B cell (primary cell): ENCODE measurements at regions not wholly inside any gene's neighbourhood (a gene's known extent, or its start where the extent isn't known, plus 50 kb on each side); places are given as distances from the start of the nearest gene placed in this dataset.

Source experiments
- ATAC-seq: fragments of 200-7000 bp; cut with Tn5 transposase; one replicate; pipeline ENCODE4 v1.10.0; 2021; ENCODE audit warnings: low read depth, mild to moderate bottlenecking, moderate number of reproducible peaks, moderate library complexity
- CTCF ChIA-PET: fragments of 350-600 bp; sonication (Branson Sonifier 250); formaldehyde crosslinking; loops from one replicate; lab custom pipeline; 2021; ENCODE audit warnings: antibody characterized with exemption, inconsistent platforms; lab: Charles Lee
- POLR2A ChIA-PET: fragments of 350-600 bp; sonication (Branson Sonifier 250); formaldehyde crosslinking; loops from one replicate; lab custom pipeline; 2021; ENCODE audit warnings: antibody characterized with exemption; lab: Charles Lee
- DNase-seq: peaks from one replicate; pipeline ENCODE4 v3.0.0; 2013
- H2AFZ ChIP-seq: 2 replicates; pipeline ENCODE4 v1.6.1; 2012; ENCODE audit warnings: mild to moderate bottlenecking, low read depth, low read length; ENCODE audit not compliant: insufficient read depth, poor library complexity, severe bottlenecking
- H3K27ac ChIP-seq, 2 donors: 1 replicate in 1 of 2; 2 replicates in 1 of 2; pipeline ENCODE4 v1.5.1; 2012 to 2013; ENCODE audit warnings: low read length in 2 of 2, mild to moderate bottlenecking in 2 of 2, moderate library complexity in 1 of 2
- H3K27me3 ChIP-seq, 4 experiments: fragments of 200-600 bp in 1 of 4; sonication (generic) in 1 of 4; replicated peaks in 1 of 4; 1 replicate in 2 of 4; 2 replicates in 2 of 4; pipeline versions ENCODE4 v1.6.1 to v1.7.0; 2013 to 2016; ENCODE audit warnings: low read length in 3 of 4, mild to moderate bottlenecking in 2 of 4, mixed read lengths in 1 of 4, moderate library complexity in 1 of 4; ENCODE audit not compliant: insufficient read depth in 4 of 4, control insufficient read depth in 3 of 4; ENCODE audit errors: control extremely low read depth in 1 of 4
- H3K36me3 ChIP-seq, 2 experiments: replicated peaks in 1 of 2; 1 replicate in 1 of 2; 2 replicates in 1 of 2; pipeline versions ENCODE4 v1.6.1 to v1.7.1; 2013; ENCODE audit warnings: low read length in 1 of 2; ENCODE audit not compliant: insufficient read depth in 2 of 2, control insufficient read depth in 1 of 2; ENCODE audit errors: control extremely low read depth in 1 of 2, extremely low read depth in 1 of 2
- H3K4me1 ChIP-seq, 2 donors: fragments of 200-600 bp in 1 of 2; sonication (generic) in 1 of 2; 1 replicate in 1 of 2; 2 replicates in 1 of 2; pipeline versions ENCODE4 v1.5.1 to v1.6.1; 2013 to 2017; ENCODE audit warnings: low read length in 2 of 2; ENCODE audit not compliant: control insufficient read depth in 2 of 2, insufficient read depth in 2 of 2
- H3K4me2 ChIP-seq: replicated peaks from 2 replicates; pipeline ENCODE3; 2012; ENCODE audit warnings: mild to moderate bottlenecking, low read depth, low read length; ENCODE audit not compliant: poor library complexity, severe bottlenecking
- H3K4me3 ChIP-seq, 5 experiments: fragments of 200-600 bp in 1 of 5; sonication (generic) in 1 of 5; 1 replicate in 3 of 5; 2 replicates in 2 of 5; pipeline versions ENCODE4 v1.5.1 to v1.7.0; 2011 to 2016; ENCODE audit warnings: low read length in 4 of 5, mild to moderate bottlenecking in 4 of 5, low read depth in 2 of 5, control low read depth in 1 of 5, moderate library complexity in 1 of 5; ENCODE audit not compliant: insufficient read depth in 1 of 5; ENCODE audit errors: control extremely low read depth in 1 of 5, extremely low read depth in 1 of 5
- H3K79me2 ChIP-seq: fragments of 200-600 bp; sonication (generic); one replicate; pipeline ENCODE4 v1.6.0; 2016; ENCODE audit warnings: low read length; ENCODE audit not compliant: control insufficient read depth, insufficient read depth
- H3K9ac ChIP-seq: fragments of 200-600 bp; sonication (generic); 2 replicates; pipeline ENCODE4 v1.6.1; 2017; ENCODE audit warnings: mild to moderate bottlenecking, low read length, moderate library complexity
- H3K9me3 ChIP-seq, 3 donors: one replicate each; pipeline versions ENCODE4 v1.6.1 to v1.7.1; 2013; ENCODE audit warnings: low read length in 2 of 3; ENCODE audit not compliant: control insufficient read depth in 2 of 3, insufficient read depth in 1 of 3; ENCODE audit errors: control extremely low read depth in 1 of 3
- H4K20me1 ChIP-seq: 2 replicates; pipeline ENCODE4 v1.6.0; 2012; ENCODE audit warnings: mild to moderate bottlenecking, low read length; ENCODE audit not compliant: insufficient read depth, control insufficient read depth, poor library complexity, severe bottlenecking
- H3K27ac Mint-ChIP-seq: one replicate; pipeline ENCODE4 v1.8.0; 2021; ENCODE audit warnings: mixed read lengths
- H3K27me3 Mint-ChIP-seq: one replicate; pipeline ENCODE4 v1.8.0; 2021; ENCODE audit warnings: mixed read lengths
- H3K4me1 Mint-ChIP-seq: one replicate; pipeline ENCODE4 v1.8.0; 2021; ENCODE audit warnings: mixed read lengths
- H3K4me3 Mint-ChIP-seq: one replicate; pipeline ENCODE4 v1.8.0; 2021; ENCODE audit warnings: mixed read lengths
- H3K9me3 Mint-ChIP-seq: one replicate; pipeline ENCODE4 v1.8.0; 2022; ENCODE audit warnings: mixed read lengths; ENCODE audit not compliant: insufficient read depth
- CTCF ChIP-seq: fragments of 200-600 bp; IDR thresholded peaks from one replicate; pipeline ENCODE4 v1.8.0; 2022; ENCODE audit warnings: antibody characterized with exemption, mild to moderate bottlenecking
- EZH2 ChIP-seq: IDR thresholded peaks from 2 replicates; pipeline ENCODE4 v1.6.1; 2012; ENCODE audit warnings: borderline replicate concordance, low read depth, mild to moderate bottlenecking, moderate library complexity, low read length; ENCODE audit not compliant: insufficient read depth, poor library complexity, severe bottlenecking
- WGBS: methylation state at CpG from one replicate; pipeline ENCODE4 v1.1.5; 2013; ENCODE audit warnings: missing lambda C conversion rate; ENCODE audit not compliant: insufficient coverage; 5-methylcytosine and 5-hydroxymethylcytosine counted together
- intact Hi-C: fragments of 100-400 bp; cut with micrococcal nuclease; formaldehyde crosslinking; loops from one replicate; pipeline ENCODE4 v1.10.0; 2022

- POLR2A ChIA-PET: no interaction called here
- 0% methylated on average over 1 of the region's 1 CpG for WGBS
- no peak overlapping the region for H3K9ac ChIP-seq
These were observed 63.4 kb upstream of the CEACAM8 start for GRCh38 chr19:42658076-42658475.

GRCh38 chr19:42657556-42657955, 62.8 kb upstream of the CEACAM8 start:
- Mint-ChIP-seq H3K9me3 (peaks cover 5% of the 10 kb centered on the region), H3K27me3 (peaks cover 21% of the 10 kb centered on the region), H3K4me1 (no peaks in the 10 kb centered on the region), H3K4me3 (no peak overlapping the region), H3K27ac (no peak overlapping the region)
- H2AFZ ChIP-seq: no peak overlapping the region
- H3K36me3 ChIP-seq: no peaks in the 10 kb centered on the region
- H4K20me1 ChIP-seq: no peaks in the 10 kb centered on the region
- TF ChIP-seq EZH2 (no peak), CTCF (no peak)
- peaks cover 0 to 8% (median 3%) of the 10 kb centered on the region in 4 experiments for H3K27me3 ChIP-seq
- no CpG with 5 or more reads among the region's 1 CpG for WGBS
- peaks cover 0 to 13% (median 0%) of the 10 kb centered on the region in 3 donors for H3K9me3 ChIP-seq
- H3K4me2 ChIP-seq: no peak overlapping the region
- ATAC-seq (no peak), DNase-seq (no peak)
- no peak overlapping the region for H3K27ac ChIP-seq
- no peaks in the 10 kb centered on the region for H3K79me2 ChIP-seq
- no peak overlapping the region for H3K4me3 ChIP-seq
- no peaks in the 10 kb centered on the region for H3K4me1 ChIP-seq
- H3K9ac ChIP-seq: no peak overlapping the region
- intact Hi-C loops: no loop called here
- POLR2A ChIA-PET: no interaction called here
- CTCF ChIA-PET: no interaction called here

More at GRCh38 chr19:42658076-42658475, 63.4 kb upstream of the CEACAM8 start:
- intact Hi-C loops: no loop called here
- ATAC-seq: no peak
- H3K27ac ChIP-seq: no peak overlapping the region
- H3K36me3 ChIP-seq: no peaks in the 10 kb centered on the region
- no peak overlapping the region for H3K4me3 ChIP-seq
- no peaks in the 10 kb centered on the region for H3K79me2 ChIP-seq
- no peak overlapping the region for H3K4me2 ChIP-seq
- no peaks in the 10 kb centered on the region for H3K4me1 ChIP-seq
- H3K27me3 ChIP-seq: peaks cover 0 to 8% (median 3%) of the 10 kb centered on the region in 4 experiments
- no peaks in the 10 kb centered on the region for H4K20me1 ChIP-seq
- no peak overlapping the region for H2AFZ ChIP-seq
- H3K9me3 ChIP-seq: peaks cover 0 to 13% (median 0%) of the 10 kb centered on the region in 3 donors
- CTCF ChIA-PET: no interaction called here
- peaks cover 19% of the 10 kb centered on the region for H3K27me3 Mint-ChIP-seq
- no peak for DNase-seq
- TF ChIP-seq CTCF (no peak), EZH2 (no peak)
- H3K9me3 Mint-ChIP-seq: peaks cover 5% of the 10 kb centered on the region
- H3K27ac Mint-ChIP-seq: no peak overlapping the region
- no peaks in the 10 kb centered on the region for H3K4me1 Mint-ChIP-seq
- no peak overlapping the region for H3K4me3 Mint-ChIP-seq
